Ishikawa (cell line): ENCODE measurements at regions not wholly inside any gene's neighbourhood (a gene's known extent, or its start where the extent isn't known, plus 50 kb on each side); places are given as distances from the start of the nearest gene placed in this dataset.

Experiments
- EP300 ChIP-seq: IDR thresholded peaks from 2 replicates; pipeline ENCODE4 v1.6.1; 2012; ENCODE audit warnings: borderline replicate concordance
- FOXM1 ChIP-seq: IDR thresholded peaks from 2 replicates; pipeline ENCODE4 v1.6.1; 2012; ENCODE audit warnings: low read depth, borderline replicate concordance
- NFIC ChIP-seq: IDR thresholded peaks from 2 replicates; pipeline ENCODE4 v1.6.1; 2012
- RAD21 ChIP-seq: IDR thresholded peaks from 2 replicates; pipeline ENCODE4 v1.6.1; 2012; ENCODE audit warnings: low read depth
- TAF1 ChIP-seq: IDR thresholded peaks from 2 replicates; pipeline ENCODE4 v1.6.1; 2012; ENCODE audit warnings: low read depth, mild to moderate bottlenecking
- TCF12 ChIP-seq: IDR thresholded peaks from 2 replicates; pipeline ENCODE4 v1.6.1; 2012; ENCODE audit warnings: low read depth
- TEAD4 ChIP-seq: IDR thresholded peaks from 2 replicates; pipeline ENCODE4 v1.6.1; 2012
- YY1 ChIP-seq: IDR thresholded peaks from 2 replicates; pipeline ENCODE4 v1.6.1; 2012; ENCODE audit warnings: low read depth
- TF ChIP-seq, protein P1 (sequence below): IDR thresholded peaks from 2 replicates; pipeline ENCODE4 v1.6.1; 2012; ENCODE audit warnings: low read depth, mild to moderate bottlenecking

DNA sequence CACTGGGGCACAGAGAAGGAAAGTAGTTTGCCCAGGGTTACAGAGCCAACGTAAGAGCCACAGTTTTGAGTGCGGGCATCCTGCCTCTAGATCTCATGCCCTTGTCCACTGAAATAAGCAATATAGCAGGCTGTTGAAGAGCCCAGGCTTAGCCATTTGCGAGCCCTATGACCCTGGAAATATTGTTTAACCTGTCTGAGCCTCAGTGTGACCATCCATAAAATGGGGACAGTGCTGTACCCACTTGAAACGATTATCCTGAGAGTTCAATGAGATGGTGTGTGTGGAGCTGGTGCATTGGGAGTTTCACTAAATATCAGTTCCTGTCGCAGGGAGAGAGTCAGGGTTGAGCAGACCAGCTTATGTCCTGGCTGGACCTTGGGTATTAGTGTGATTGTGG is 173.1 kb upstream of the KCNG1 start:
- no peak for TF ChIP-seq YY1
- TF ChIP-seq, protein P1, sequence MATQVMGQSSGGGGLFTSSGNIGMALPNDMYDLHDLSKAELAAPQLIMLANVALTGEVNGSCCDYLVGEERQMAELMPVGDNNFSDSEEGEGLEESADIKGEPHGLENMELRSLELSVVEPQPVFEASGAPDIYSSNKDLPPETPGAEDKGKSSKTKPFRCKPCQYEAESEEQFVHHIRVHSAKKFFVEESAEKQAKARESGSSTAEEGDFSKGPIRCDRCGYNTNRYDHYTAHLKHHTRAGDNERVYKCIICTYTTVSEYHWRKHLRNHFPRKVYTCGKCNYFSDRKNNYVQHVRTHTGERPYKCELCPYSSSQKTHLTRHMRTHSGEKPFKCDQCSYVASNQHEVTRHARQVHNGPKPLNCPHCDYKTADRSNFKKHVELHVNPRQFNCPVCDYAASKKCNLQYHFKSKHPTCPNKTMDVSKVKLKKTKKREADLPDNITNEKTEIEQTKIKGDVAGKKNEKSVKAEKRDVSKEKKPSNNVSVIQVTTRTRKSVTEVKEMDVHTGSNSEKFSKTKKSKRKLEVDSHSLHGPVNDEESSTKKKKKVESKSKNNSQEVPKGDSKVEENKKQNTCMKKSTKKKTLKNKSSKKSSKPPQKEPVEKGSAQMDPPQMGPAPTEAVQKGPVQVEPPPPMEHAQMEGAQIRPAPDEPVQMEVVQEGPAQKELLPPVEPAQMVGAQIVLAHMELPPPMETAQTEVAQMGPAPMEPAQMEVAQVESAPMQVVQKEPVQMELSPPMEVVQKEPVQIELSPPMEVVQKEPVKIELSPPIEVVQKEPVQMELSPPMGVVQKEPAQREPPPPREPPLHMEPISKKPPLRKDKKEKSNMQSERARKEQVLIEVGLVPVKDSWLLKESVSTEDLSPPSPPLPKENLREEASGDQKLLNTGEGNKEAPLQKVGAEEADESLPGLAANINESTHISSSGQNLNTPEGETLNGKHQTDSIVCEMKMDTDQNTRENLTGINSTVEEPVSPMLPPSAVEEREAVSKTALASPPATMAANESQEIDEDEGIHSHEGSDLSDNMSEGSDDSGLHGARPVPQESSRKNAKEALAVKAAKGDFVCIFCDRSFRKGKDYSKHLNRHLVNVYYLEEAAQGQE = no peak
- no peak for TF ChIP-seq TCF12
- TF ChIP-seq FOXM1 = no peak
- TF ChIP-seq RAD21 = no peak
- TF ChIP-seq EP300 = no peak
- no peak for TF ChIP-seq NFIC
- no peak for TF ChIP-seq TEAD4
- no peak for TF ChIP-seq TAF1
